ENCODE measurements at regions not wholly inside any gene's neighbourhood (a gene's known extent, or its start where the extent isn't known, plus 50 kb on each side); places are given as distances from the start of the nearest gene placed in this dataset.

DNA sequence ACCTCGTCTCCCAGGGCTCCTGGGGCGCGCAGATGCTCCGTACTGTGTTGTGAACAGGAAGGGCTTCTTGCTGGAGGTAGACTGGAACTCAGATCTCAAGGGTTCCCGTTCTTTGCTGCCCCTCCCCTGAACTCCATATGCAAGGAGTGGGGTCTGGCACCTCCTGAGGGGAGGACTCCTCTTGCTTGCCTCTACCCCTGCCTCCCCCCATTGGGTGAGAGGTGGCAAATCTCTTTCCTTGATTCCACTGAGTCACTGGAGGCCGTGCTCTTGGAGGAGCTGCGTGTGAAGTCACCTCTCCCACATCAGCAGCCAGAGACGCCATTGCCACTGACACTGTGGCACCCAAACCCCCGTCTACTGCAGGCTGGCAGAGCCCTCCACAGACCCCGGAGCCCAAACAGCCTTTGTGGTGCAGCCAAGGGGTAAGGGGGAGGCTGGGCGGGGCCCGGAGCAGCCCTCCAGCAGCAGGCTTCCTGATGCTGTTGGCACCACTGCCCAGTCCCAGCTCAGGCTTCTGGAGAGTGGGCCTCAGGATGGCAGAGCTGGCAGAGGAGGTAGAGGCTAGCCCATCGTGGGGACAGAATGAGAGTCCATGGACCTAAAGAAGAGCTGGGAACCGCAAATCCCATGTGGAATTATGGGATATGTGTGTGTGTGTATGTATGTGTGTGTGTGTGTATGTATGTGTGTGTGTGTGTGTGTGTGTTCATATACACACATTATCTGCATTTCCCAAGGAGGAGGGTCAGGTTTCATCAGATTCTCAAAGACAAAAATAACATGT lies 104.9 kb upstream of the RUNX3 start:
- ChIA-PET POLR2A (ENCODE audit: low non-redundant PET) (no interaction called here), CTCF (interaction anchor here (0.5 to 0.7 kb wide), 2 partner anchors 90 to 228 kb away, joined by 3 read pairs; no protein-coding TSS in a partner anchor)
- no peak for DNase-seq (ENCODE audit: low spot score)
- TF ChIP-seq, protein P1, sequence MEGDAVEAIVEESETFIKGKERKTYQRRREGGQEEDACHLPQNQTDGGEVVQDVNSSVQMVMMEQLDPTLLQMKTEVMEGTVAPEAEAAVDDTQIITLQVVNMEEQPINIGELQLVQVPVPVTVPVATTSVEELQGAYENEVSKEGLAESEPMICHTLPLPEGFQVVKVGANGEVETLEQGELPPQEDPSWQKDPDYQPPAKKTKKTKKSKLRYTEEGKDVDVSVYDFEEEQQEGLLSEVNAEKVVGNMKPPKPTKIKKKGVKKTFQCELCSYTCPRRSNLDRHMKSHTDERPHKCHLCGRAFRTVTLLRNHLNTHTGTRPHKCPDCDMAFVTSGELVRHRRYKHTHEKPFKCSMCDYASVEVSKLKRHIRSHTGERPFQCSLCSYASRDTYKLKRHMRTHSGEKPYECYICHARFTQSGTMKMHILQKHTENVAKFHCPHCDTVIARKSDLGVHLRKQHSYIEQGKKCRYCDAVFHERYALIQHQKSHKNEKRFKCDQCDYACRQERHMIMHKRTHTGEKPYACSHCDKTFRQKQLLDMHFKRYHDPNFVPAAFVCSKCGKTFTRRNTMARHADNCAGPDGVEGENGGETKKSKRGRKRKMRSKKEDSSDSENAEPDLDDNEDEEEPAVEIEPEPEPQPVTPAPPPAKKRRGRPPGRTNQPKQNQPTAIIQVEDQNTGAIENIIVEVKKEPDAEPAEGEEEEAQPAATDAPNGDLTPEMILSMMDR (conservative IDR thresholded peaks at IDR 0.05; ENCODE audit: low read depth), result no peak
- no peak overlapping the region for H3K27ac ChIP-seq

DNA sequence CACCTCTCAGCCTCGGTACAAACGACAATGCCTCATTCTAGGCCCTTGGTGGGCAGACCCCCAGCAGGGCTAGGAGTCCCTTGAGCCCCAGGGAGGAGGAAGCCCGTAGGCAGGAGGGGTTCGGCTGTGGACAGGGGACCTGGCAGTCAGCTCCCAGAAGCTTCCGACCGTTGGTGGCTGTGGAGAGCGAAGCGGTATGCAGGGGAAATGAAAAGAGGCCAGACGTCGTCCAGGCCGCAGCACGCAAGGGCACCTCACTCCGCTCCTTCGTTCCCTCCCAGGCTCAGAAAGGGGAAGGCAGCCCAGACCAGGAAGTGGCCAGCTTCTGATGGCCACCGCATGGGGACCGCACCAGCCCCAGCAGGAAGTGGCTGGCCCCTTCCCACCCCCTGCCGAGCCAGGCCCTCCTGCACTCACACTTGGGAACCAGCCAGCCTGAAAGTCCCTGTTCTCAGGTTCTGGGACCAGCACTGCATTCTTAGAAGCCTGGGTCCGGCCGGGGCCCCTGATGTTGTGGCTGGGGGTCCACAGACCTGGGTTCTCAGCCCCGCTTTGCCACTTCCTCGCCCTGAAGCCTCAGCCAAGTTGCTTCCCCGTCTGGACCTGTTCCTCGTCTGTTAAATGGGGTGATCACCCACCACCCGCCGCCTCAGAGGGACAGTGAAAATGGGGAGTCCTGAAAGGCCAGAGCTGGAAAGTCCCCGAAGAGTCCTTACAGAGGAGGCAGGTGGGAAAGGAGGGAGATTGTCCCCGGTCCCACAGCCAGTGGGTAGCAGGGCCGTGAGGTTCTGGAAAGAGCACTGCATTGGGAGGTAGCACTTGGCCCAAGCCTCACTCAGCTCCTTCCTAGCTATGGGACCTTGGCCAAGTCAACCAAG lies 104.0 kb upstream of the RUNX3 start:
- TF ChIP-seq, protein P1 (conservative IDR thresholded peaks at IDR 0.05; ENCODE audit: low read depth), result no peak
- ChIA-PET POLR2A (ENCODE audit: low non-redundant PET) (no interaction called here), CTCF (interaction anchor here (0.7 kb wide), 2 partner anchors 50 to 155 kb away, joined by 3 to 4 read pairs; no protein-coding TSS in a partner anchor)
- H3K27ac ChIP-seq, result no peak overlapping the region
- DNase-seq (ENCODE audit: low spot score), result no peak

DNA sequence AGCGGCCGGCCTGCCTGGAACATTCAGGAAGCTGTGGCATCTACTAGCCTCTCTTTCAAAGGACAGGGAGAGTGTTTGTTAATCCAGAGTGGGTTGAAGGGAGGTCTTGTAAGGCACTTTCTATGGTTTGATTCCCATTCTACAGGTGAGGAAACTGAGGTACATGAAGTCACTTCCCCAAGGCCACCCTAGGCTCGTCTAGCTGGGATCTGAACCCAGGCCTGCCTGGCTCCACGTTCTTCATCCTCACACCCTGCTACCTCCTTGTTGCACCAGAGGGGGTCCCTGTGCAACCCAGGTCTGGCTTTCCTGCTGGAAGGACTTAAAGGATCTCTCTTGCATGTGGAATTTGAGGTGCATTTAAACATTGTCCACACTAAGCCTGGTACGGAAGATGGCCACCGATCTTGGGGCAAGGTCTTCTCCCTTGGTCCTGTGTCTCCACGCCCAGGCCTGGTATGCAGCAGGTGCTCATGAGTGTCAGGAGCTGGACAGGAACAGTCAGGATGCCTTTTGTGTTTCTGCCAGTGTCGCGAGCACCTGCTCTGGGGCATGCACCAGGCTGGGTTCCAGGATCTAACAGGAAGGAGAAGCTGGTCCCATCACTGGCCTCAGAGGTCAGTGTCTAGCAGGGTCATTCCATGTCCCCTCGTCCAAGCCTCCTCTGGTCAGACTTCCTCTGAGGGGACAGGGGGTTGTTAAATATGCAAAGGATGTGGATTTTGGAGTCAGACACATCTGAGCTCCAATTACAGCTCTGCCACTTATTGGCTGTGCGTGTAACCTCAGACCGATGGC lies 103.2 kb upstream of the RUNX3 start:
- POLR2A ChIA-PET (ENCODE audit: low non-redundant PET), result no interaction called here
- no peak for DNase-seq (ENCODE audit: low spot score)
- TF ChIP-seq, protein P1 (conservative IDR thresholded peaks at IDR 0.05; ENCODE audit: low read depth), result no peak
- CTCF ChIA-PET, result interaction anchor here (0.6 to 0.7 kb wide), 3 partner anchors 49 to 458 kb away, joined by 3 to 4 read pairs (median 3); no protein-coding TSS in a partner anchor
- H3K27ac ChIP-seq, result peak overlapping the region; percentile 41; the same call in 1 of the 2 replicates

DNA sequence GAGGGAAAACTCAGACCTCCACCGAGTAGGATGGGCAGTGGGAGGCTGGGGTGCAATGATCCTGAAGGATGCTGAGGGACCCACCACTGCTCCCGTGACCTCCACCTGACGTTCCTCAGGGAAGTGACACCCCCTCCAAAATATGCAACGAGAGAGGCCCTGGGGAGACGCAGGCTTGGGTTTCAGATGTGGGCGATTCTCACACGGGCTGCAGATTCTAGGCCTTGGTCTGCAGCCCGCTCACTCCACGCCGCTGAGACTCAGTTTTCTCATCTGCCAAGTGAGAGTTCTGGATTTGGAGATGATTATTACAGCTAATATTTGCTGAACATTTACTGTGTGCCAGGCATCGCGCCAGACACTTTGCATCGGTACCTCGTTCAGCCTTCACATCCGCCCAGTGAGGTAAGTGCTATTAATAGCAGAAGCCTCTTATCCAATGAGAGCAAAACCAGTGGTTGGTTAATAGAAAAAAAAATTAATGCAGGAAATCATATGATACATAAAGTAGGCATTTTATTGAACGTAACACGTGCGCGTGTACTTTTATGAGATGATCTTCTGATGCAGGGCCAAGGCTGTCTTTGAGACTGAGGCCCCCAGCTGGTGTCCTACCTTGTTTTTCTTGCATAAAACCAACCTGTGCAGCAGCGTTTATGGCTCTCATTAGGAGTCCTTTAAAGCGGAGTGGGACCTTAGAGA lies 102.0 kb upstream of the RUNX3 start:
- POLR2A ChIA-PET (ENCODE audit: low non-redundant PET), result no interaction called here

DNA sequence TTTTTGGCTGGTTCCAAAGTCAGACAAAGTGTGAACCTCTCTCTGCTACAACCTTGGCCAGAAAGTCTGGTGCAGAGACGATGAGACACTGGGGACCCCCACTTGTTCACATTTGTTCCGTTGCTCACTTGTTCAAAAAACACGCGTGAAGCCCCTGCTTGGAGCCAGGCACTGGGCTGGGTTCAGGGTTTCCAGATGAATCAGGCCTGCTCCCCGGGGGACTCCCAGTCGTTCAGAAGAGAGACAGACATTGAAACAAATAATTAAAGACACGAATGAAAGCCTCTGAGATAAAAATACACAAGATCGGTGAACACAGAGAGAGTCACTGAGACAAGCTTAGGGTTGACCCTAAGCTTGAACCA lies 101.5 kb upstream of the RUNX3 start:
- ChIA-PET POLR2A (ENCODE audit: low non-redundant PET) (no interaction called here), CTCF (no interaction called here)
- no peak for DNase-seq (ENCODE audit: low spot score)
- TF ChIP-seq, protein P1 (conservative IDR thresholded peaks at IDR 0.05; ENCODE audit: low read depth), result no peak
- H3K27ac ChIP-seq, result peak overlapping the region; percentile 63

More for the DNA sequence above, 102.0 kb upstream of the RUNX3 start:
- peak; percentile 50 for DNase-seq (ENCODE audit: low spot score)
- TF ChIP-seq, protein P1 (conservative IDR thresholded peaks at IDR 0.05; ENCODE audit: low read depth), result no peak
- peak overlapping the region; percentile 63 for H3K27ac ChIP-seq
- CTCF ChIA-PET, result interaction anchor here (0.7 kb wide), 1 partner anchor 86 kb away, joined by 3 read pairs; no protein-coding TSS in a partner anchor

Measured in RWPE1 (cell line).